GM21390 (cell line): ENCODE measurements at regions not wholly inside any gene's neighbourhood (a gene's known extent, or its start where the extent isn't known, plus 50 kb on each side); places are given as distances from the start of the nearest gene placed in this dataset.

ENCODE experiments used
- ATAC-seq: cut with Tn5 transposase; IDR thresholded peaks from one replicate; pipeline ENCODE4 v1.9.1; 2021; ENCODE audit not compliant: unreplicated experiment

GRCh38 chr9:96183751-96184150, 118.2 kb downstream of the HSD17B3 start:
- no peak for ATAC-seq

- ATAC-seq, result no peak
Observed at GRCh38 chr9:96178153-96178552, 123.8 kb downstream of the HSD17B3 start.

- ATAC-seq, result no peak
Observed at GRCh38 chr9:96177719-96178028, 124.3 kb downstream of the HSD17B3 start.

GRCh38 chr9:96177005-96177718, 124.8 kb downstream of the HSD17B3 start:
- ATAC-seq, result no peak

GRCh38 chr9:96175796-96176195, 126.2 kb downstream of the HSD17B3 start:
- no peak for ATAC-seq

GRCh38 chr9:96175001-96175400, 127.0 kb downstream of the HSD17B3 start:
- no peak for ATAC-seq

- no peak for ATAC-seq
Observed at GRCh38 chr9:96174371-96174770, 127.6 kb downstream of the HSD17B3 start.

GRCh38 chr9:96173640-96174039, 128.3 kb downstream of the HSD17B3 start:
- no peak for ATAC-seq

GRCh38 chr9:96172797-96173196, 129.2 kb downstream of the HSD17B3 start:
- ATAC-seq, result no peak

GRCh38 chr9:96171728-96172127, 130.2 kb downstream of the HSD17B3 start:
- no peak for ATAC-seq

GRCh38 chr9:96169901-96170300, 132.1 kb downstream of the HSD17B3 start:
- no peak for ATAC-seq

- ATAC-seq, result no peak
Observed at GRCh38 chr9:96169484-96169883, 132.5 kb downstream of the HSD17B3 start.

- no peak for ATAC-seq
Observed at GRCh38 chr9:96168882-96169281, 133.1 kb downstream of the HSD17B3 start.

- no peak for ATAC-seq
Observed at GRCh38 chr9:96167011-96167410, 135.0 kb downstream of the HSD17B3 start.

- no peak for ATAC-seq
Observed at GRCh38 chr9:96164268-96164683, 137.7 kb downstream of the HSD17B3 start.

GRCh38 chr9:96163712-96164111, 138.3 kb downstream of the HSD17B3 start:
- no peak for ATAC-seq

- no peak for ATAC-seq
Observed at GRCh38 chr9:96163161-96163560, 138.8 kb downstream of the HSD17B3 start.

- ATAC-seq, result no peak
Observed at GRCh38 chr9:96161819-96162218, 140.2 kb downstream of the HSD17B3 start.

GRCh38 chr9:96160866-96161265, 141.1 kb downstream of the HSD17B3 start:
- ATAC-seq, result no peak

GRCh38 chr9:96160168-96160567, 141.8 kb downstream of the HSD17B3 start:
- no peak for ATAC-seq

GRCh38 chr9:96159596-96159995, 142.4 kb downstream of the HSD17B3 start:
- no peak for ATAC-seq

GRCh38 chr9:96158909-96159575, 142.9 kb downstream of the HSD17B3 start:
- no peak for ATAC-seq

- ATAC-seq, result no peak
Observed at GRCh38 chr9:96158147-96158546, 143.8 kb downstream of the HSD17B3 start.
